Parathyroid adenoma (tissue), 2 donors: ENCODE measurements at regions not wholly inside any gene's neighbourhood (a gene's known extent, or its start where the extent isn't known, plus 50 kb on each side); places are given as distances from the start of the nearest gene placed in this dataset.

Experiments used
- H2AFZ ChIP-seq: fragments of 300-600 bp; sonication (generic); one replicate; pipeline ENCODE4 v1.7.0; 2017; ENCODE audit warnings: antibody characterized with exemption, mild to moderate bottlenecking
- H3K27ac ChIP-seq: fragments of 300-600 bp; sonication (generic); one replicate; pipeline ENCODE4 v1.7.0; 2017
- H3K27me3 ChIP-seq: fragments of 300-600 bp; sonication (generic); one replicate; pipeline ENCODE4 v1.7.0; 2017; ENCODE audit warnings: low read length; ENCODE audit not compliant: control insufficient read depth, insufficient read depth
- H3K36me3 ChIP-seq: fragments of 300-600 bp; sonication (generic); one replicate; pipeline ENCODE4 v1.7.0; 2017; ENCODE audit warnings: low read length; ENCODE audit not compliant: control insufficient read depth, insufficient read depth
- H3K4me1 ChIP-seq: fragments of 300-600 bp; sonication (generic); one replicate; pipeline ENCODE4 v1.7.0; 2017; ENCODE audit warnings: control low read depth
- H3K4me2 ChIP-seq: fragments of 300-600 bp; sonication (generic); one replicate; pipeline ENCODE4 v1.7.0; 2017; ENCODE audit warnings: low read length
- H3K4me3 ChIP-seq: fragments of 300-600 bp; sonication (generic); one replicate; pipeline ENCODE4 v1.7.0; 2017; ENCODE audit warnings: low read depth, low read length
- H3K79me2 ChIP-seq: fragments of 300-600 bp; sonication (generic); one replicate; pipeline ENCODE4 v1.7.0; 2017; ENCODE audit warnings: control low read depth
- H3K9ac ChIP-seq: fragments of 300-600 bp; sonication (generic); one replicate; pipeline ENCODE4 v1.7.0; 2017; ENCODE audit warnings: mild to moderate bottlenecking
- H3K9me3 ChIP-seq: fragments of 300-600 bp; sonication (generic); one replicate; pipeline ENCODE4 v1.7.0; 2017; ENCODE audit warnings: low read length; ENCODE audit not compliant: control insufficient read depth
- CTCF ChIP-seq: fragments of 300-600 bp; sonication (generic); IDR thresholded peaks from one replicate; pipeline ENCODE4 v1.7.0; 2017; ENCODE audit warnings: antibody characterized with exemption, mild to moderate bottlenecking
- donor health status: primary hyperparathyroidism.

GRCh38 chr21:36641346-36641745 is 57.6 kb upstream of the SIM2 start:
- Histone ChIP-seq H3K79me2 (no peaks in the 10 kb centered on the region), H3K4me2 (no peak overlapping the region), H3K9ac (no peak overlapping the region), H3K4me3 (no peak overlapping the region), H2AFZ (no peak overlapping the region), H3K27me3 (no peaks in the 10 kb centered on the region), H3K36me3 (no peaks in the 10 kb centered on the region), H3K27ac (no peak overlapping the region), H3K4me1 (no peaks in the 10 kb centered on the region), H3K9me3 (no peaks in the 10 kb centered on the region)
- TF ChIP-seq CTCF, result no peak

GRCh38 chr21:36641886-36642285 is 57.0 kb upstream of the SIM2 start:
- H3K79me2 ChIP-seq, result no peaks in the 10 kb centered on the region
- H2AFZ ChIP-seq, result no peak overlapping the region
- H3K4me1 ChIP-seq, result no peaks in the 10 kb centered on the region
- H3K9ac ChIP-seq, result no peak overlapping the region
- no peaks in the 10 kb centered on the region for H3K27me3 ChIP-seq
- H3K36me3 ChIP-seq, result no peaks in the 10 kb centered on the region
- no peak for TF ChIP-seq CTCF
- no peak overlapping the region for H3K4me3 ChIP-seq
- no peak overlapping the region for H3K4me2 ChIP-seq
- no peaks in the 10 kb centered on the region for H3K9me3 ChIP-seq
- no peak overlapping the region for H3K27ac ChIP-seq

- Histone ChIP-seq H3K4me1 (no peaks in the 10 kb centered on the region), H3K36me3 (no peaks in the 10 kb centered on the region), H3K27me3 (no peaks in the 10 kb centered on the region), H3K79me2 (no peaks in the 10 kb centered on the region), H2AFZ (no peak overlapping the region), H3K4me3 (no peak overlapping the region), H3K4me2 (no peak overlapping the region), H3K9ac (no peak overlapping the region), H3K9me3 (no peaks in the 10 kb centered on the region), H3K27ac (no peak overlapping the region)
- TF ChIP-seq CTCF, result no peak
Measured at GRCh38 chr21:36642777-36643176, 56.1 kb upstream of the SIM2 start.

- Histone ChIP-seq H3K27me3 (no peaks in the 10 kb centered on the region), H3K27ac (no peak overlapping the region), H3K9ac (no peak overlapping the region), H3K9me3 (no peaks in the 10 kb centered on the region), H2AFZ (no peak overlapping the region), H3K79me2 (no peaks in the 10 kb centered on the region), H3K4me3 (no peak overlapping the region), H3K36me3 (no peaks in the 10 kb centered on the region), H3K4me1 (no peaks in the 10 kb centered on the region), H3K4me2 (no peak overlapping the region)
- no peak for TF ChIP-seq CTCF
Measured at GRCh38 chr21:36643374-36644250, 55.3 kb upstream of the SIM2 start.

- H3K4me3 ChIP-seq, result no peak overlapping the region
- H3K9ac ChIP-seq, result no peak overlapping the region
- no peaks in the 10 kb centered on the region for H3K9me3 ChIP-seq
- H3K4me1 ChIP-seq, result no peaks in the 10 kb centered on the region
- no peaks in the 10 kb centered on the region for H3K27me3 ChIP-seq
- no peaks in the 10 kb centered on the region for H3K36me3 ChIP-seq
- no peak overlapping the region for H2AFZ ChIP-seq
- no peak overlapping the region for H3K4me2 ChIP-seq
- no peaks in the 10 kb centered on the region for H3K79me2 ChIP-seq
- H3K27ac ChIP-seq, result no peak overlapping the region
- no peak for TF ChIP-seq CTCF
Measured at GRCh38 chr21:36646011-36646410, 52.9 kb upstream of the SIM2 start.
